ENCODE measurements at regions not wholly inside any gene's neighbourhood (a gene's known extent, or its start where the extent isn't known, plus 50 kb on each side); places are given as distances from the start of the nearest gene placed in this dataset.

DNA sequence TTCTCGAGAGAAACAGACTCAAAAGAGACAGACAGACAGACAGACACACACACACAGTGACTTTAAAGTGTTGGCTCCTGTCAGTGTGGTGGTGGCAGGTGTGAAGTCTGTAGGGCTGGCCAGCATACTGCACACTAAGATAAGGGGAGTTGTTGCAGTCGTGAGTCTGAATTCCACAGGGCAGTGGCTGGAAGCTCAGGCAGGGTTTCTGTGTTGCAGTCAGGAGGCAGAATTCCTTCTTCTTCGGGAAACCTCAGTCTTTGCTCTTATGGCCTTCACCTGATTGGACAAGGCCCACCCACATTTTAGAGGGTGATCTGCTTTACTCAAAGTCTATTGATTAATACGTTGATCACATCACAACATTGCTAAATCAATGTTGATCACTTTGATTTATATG, 478.4 kb upstream of the HS6ST1 start (continued):
- TF ChIP-seq, protein P1, sequence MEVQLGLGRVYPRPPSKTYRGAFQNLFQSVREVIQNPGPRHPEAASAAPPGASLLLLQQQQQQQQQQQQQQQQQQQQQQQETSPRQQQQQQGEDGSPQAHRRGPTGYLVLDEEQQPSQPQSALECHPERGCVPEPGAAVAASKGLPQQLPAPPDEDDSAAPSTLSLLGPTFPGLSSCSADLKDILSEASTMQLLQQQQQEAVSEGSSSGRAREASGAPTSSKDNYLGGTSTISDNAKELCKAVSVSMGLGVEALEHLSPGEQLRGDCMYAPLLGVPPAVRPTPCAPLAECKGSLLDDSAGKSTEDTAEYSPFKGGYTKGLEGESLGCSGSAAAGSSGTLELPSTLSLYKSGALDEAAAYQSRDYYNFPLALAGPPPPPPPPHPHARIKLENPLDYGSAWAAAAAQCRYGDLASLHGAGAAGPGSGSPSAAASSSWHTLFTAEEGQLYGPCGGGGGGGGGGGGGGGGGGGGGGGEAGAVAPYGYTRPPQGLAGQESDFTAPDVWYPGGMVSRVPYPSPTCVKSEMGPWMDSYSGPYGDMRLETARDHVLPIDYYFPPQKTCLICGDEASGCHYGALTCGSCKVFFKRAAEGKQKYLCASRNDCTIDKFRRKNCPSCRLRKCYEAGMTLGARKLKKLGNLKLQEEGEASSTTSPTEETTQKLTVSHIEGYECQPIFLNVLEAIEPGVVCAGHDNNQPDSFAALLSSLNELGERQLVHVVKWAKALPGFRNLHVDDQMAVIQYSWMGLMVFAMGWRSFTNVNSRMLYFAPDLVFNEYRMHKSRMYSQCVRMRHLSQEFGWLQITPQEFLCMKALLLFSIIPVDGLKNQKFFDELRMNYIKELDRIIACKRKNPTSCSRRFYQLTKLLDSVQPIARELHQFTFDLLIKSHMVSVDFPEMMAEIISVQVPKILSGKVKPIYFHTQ (CRISPR knock-in tag; IDR thresholded peaks at IDR 0.05) = no peak
- TF ChIP-seq, protein P2, sequence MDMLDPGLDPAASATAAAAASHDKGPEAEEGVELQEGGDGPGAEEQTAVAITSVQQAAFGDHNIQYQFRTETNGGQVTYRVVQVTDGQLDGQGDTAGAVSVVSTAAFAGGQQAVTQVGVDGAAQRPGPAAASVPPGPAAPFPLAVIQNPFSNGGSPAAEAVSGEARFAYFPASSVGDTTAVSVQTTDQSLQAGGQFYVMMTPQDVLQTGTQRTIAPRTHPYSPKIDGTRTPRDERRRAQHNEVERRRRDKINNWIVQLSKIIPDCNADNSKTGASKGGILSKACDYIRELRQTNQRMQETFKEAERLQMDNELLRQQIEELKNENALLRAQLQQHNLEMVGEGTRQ (CRISPR knock-in tag; IDR thresholded peaks at IDR 0.05) = no peak
- TF ChIP-seq, protein P3, sequence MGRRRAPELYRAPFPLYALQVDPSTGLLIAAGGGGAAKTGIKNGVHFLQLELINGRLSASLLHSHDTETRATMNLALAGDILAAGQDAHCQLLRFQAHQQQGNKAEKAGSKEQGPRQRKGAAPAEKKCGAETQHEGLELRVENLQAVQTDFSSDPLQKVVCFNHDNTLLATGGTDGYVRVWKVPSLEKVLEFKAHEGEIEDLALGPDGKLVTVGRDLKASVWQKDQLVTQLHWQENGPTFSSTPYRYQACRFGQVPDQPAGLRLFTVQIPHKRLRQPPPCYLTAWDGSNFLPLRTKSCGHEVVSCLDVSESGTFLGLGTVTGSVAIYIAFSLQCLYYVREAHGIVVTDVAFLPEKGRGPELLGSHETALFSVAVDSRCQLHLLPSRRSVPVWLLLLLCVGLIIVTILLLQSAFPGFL (CRISPR knock-in tag; IDR thresholded peaks at IDR 0.05; ENCODE audit: borderline replicate concordance) = no peak
- TF ChIP-seq, protein P4, sequence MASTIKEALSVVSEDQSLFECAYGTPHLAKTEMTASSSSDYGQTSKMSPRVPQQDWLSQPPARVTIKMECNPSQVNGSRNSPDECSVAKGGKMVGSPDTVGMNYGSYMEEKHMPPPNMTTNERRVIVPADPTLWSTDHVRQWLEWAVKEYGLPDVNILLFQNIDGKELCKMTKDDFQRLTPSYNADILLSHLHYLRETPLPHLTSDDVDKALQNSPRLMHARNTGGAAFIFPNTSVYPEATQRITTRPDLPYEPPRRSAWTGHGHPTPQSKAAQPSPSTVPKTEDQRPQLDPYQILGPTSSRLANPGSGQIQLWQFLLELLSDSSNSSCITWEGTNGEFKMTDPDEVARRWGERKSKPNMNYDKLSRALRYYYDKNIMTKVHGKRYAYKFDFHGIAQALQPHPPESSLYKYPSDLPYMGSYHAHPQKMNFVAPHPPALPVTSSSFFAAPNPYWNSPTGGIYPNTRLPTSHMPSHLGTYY (CRISPR knock-in tag; IDR thresholded peaks at IDR 0.05) = no peak
- no peak for TF ChIP-seq TEAD4 (CRISPR knock-in tag; IDR thresholded peaks at IDR 0.05)
- no peak for TF ChIP-seq ZNF138 (CRISPR knock-in tag; conservative IDR thresholded peaks at IDR 0.05)
- TF ChIP-seq, protein P5, sequence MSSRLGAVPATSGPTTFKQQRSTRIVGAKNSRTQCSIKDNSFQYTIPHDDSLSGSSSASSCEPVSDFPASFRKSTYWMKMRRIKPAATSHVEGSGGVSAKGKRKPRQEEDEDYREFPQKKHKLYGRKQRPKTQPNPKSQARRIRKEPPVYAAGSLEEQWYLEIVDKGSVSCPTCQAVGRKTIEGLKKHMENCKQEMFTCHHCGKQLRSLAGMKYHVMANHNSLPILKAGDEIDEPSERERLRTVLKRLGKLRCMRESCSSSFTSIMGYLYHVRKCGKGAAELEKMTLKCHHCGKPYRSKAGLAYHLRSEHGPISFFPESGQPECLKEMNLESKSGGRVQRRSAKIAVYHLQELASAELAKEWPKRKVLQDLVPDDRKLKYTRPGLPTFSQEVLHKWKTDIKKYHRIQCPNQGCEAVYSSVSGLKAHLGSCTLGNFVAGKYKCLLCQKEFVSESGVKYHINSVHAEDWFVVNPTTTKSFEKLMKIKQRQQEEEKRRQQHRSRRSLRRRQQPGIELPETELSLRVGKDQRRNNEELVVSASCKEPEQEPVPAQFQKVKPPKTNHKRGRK (CRISPR knock-in tag; IDR thresholded peaks at IDR 0.05; ENCODE audit: borderline replicate concordance) = no peak
- TF ChIP-seq, protein P6, sequence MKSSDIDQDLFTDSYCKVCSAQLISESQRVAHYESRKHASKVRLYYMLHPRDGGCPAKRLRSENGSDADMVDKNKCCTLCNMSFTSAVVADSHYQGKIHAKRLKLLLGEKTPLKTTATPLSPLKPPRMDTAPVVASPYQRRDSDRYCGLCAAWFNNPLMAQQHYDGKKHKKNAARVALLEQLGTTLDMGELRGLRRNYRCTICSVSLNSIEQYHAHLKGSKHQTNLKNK (CRISPR knock-in tag; IDR thresholded peaks at IDR 0.05) = no peak
- TF ChIP-seq, protein P7, sequence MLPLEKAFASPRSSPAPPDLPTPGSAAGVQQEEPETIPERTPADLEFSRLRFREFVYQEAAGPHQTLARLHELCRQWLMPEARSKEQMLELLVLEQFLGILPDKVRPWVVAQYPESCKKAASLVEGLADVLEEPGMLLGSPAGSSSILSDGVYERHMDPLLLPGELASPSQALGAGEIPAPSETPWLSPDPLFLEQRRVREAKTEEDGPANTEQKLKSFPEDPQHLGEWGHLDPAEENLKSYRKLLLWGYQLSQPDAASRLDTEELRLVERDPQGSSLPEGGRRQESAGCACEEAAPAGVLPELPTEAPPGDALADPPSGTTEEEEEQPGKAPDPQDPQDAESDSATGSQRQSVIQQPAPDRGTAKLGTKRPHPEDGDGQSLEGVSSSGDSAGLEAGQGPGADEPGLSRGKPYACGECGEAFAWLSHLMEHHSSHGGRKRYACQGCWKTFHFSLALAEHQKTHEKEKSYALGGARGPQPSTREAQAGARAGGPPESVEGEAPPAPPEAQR (CRISPR knock-in tag; IDR thresholded peaks at IDR 0.05) = no peak
- TF ChIP-seq, protein P8, sequence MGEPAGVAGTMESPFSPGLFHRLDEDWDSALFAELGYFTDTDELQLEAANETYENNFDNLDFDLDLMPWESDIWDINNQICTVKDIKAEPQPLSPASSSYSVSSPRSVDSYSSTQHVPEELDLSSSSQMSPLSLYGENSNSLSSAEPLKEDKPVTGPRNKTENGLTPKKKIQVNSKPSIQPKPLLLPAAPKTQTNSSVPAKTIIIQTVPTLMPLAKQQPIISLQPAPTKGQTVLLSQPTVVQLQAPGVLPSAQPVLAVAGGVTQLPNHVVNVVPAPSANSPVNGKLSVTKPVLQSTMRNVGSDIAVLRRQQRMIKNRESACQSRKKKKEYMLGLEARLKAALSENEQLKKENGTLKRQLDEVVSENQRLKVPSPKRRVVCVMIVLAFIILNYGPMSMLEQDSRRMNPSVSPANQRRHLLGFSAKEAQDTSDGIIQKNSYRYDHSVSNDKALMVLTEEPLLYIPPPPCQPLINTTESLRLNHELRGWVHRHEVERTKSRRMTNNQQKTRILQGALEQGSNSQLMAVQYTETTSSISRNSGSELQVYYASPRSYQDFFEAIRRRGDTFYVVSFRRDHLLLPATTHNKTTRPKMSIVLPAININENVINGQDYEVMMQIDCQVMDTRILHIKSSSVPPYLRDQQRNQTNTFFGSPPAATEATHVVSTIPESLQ (CRISPR knock-in tag; IDR thresholded peaks at IDR 0.05) = no peak
- TF ChIP-seq, protein P9, sequence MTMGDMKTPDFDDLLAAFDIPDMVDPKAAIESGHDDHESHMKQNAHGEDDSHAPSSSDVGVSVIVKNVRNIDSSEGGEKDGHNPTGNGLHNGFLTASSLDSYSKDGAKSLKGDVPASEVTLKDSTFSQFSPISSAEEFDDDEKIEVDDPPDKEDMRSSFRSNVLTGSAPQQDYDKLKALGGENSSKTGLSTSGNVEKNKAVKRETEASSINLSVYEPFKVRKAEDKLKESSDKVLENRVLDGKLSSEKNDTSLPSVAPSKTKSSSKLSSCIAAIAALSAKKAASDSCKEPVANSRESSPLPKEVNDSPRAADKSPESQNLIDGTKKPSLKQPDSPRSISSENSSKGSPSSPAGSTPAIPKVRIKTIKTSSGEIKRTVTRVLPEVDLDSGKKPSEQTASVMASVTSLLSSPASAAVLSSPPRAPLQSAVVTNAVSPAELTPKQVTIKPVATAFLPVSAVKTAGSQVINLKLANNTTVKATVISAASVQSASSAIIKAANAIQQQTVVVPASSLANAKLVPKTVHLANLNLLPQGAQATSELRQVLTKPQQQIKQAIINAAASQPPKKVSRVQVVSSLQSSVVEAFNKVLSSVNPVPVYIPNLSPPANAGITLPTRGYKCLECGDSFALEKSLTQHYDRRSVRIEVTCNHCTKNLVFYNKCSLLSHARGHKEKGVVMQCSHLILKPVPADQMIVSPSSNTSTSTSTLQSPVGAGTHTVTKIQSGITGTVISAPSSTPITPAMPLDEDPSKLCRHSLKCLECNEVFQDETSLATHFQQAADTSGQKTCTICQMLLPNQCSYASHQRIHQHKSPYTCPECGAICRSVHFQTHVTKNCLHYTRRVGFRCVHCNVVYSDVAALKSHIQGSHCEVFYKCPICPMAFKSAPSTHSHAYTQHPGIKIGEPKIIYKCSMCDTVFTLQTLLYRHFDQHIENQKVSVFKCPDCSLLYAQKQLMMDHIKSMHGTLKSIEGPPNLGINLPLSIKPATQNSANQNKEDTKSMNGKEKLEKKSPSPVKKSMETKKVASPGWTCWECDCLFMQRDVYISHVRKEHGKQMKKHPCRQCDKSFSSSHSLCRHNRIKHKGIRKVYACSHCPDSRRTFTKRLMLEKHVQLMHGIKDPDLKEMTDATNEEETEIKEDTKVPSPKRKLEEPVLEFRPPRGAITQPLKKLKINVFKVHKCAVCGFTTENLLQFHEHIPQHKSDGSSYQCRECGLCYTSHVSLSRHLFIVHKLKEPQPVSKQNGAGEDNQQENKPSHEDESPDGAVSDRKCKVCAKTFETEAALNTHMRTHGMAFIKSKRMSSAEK (CRISPR knock-in tag; IDR thresholded peaks at IDR 0.05; ENCODE audit: borderline replicate concordance) = no peak
- TF ChIP-seq ZNF232 (CRISPR knock-in tag; IDR thresholded peaks at IDR 0.05) = no peak
